CD14-positive monocyte (primary cell): ENCODE measurements at regions not wholly inside any gene's neighbourhood (a gene's known extent, or its start where the extent isn't known, plus 50 kb on each side); places are given as distances from the start of the nearest gene placed in this dataset.

Experiments
- DNase-seq, 3 donors: peaks; one replicate each; pipeline ENCODE4 v3.0.0-alpha.2; 2011 to 2022
- H2AFZ ChIP-seq: 2 replicates; pipeline ENCODE4 v1.6.0; 2012; ENCODE audit warnings: mild to moderate bottlenecking, low read depth, low read length, inconsistent platforms; ENCODE audit not compliant: insufficient read depth, poor library complexity, severe bottlenecking
- H3K27ac ChIP-seq, 2 donors: 1 replicate in 1 of 2; 2 replicates in 1 of 2; pipeline ENCODE4 v1.5.1; 2012 to 2013; ENCODE audit warnings: low read length in 2 of 2, control low read depth in 1 of 2, inconsistent platforms in 1 of 2, low read depth in 1 of 2, mild to moderate bottlenecking in 1 of 2
- H3K27me3 ChIP-seq, 2 donors: one replicate each; pipeline versions ENCODE4 v1.6.0 to v1.6.1; 2011 to 2013; ENCODE audit warnings: low read length in 2 of 2; ENCODE audit not compliant: control insufficient read depth in 2 of 2, insufficient read depth in 2 of 2
- H3K36me3 ChIP-seq, 2 donors: replicated peaks in 1 of 2; 1 replicate in 1 of 2; 2 replicates in 1 of 2; pipeline versions ENCODE4 v1.5.1 to v1.6.1; 2012 to 2013; ENCODE audit warnings: low read length in 2 of 2, control low read depth in 1 of 2, inconsistent platforms in 1 of 2, mild to moderate bottlenecking in 1 of 2; ENCODE audit not compliant: insufficient read depth in 2 of 2, control insufficient read depth in 1 of 2
- H3K4me1 ChIP-seq, 2 donors: 1 replicate in 1 of 2; 2 replicates in 1 of 2; pipeline versions ENCODE4 v1.5.1 to v1.6.1; 2012 to 2013; ENCODE audit warnings: low read length in 2 of 2, control low read depth in 1 of 2, inconsistent platforms in 1 of 2, mild to moderate bottlenecking in 1 of 2, moderate library complexity in 1 of 2; ENCODE audit not compliant: insufficient read depth in 2 of 2, control insufficient read depth in 1 of 2
- H3K4me2 ChIP-seq: replicated peaks from 2 replicates; pipeline ENCODE3; 2012; ENCODE audit warnings: low read length, moderate library complexity, mild to moderate bottlenecking; ENCODE audit not compliant: poor library complexity, severe bottlenecking; ENCODE audit errors: extremely low read depth
- H3K4me3 ChIP-seq, 3 experiments: fragments of 200-600 bp in 1 of 3; sonication (generic) in 1 of 3; replicated peaks in 1 of 3; 1 replicate in 2 of 3; 2 replicates in 1 of 3; pipeline ENCODE4 v1.5.1; 2011 to 2013; ENCODE audit warnings: low read length in 3 of 3, mild to moderate bottlenecking in 3 of 3, control low read depth in 2 of 3, low read depth in 2 of 3, inconsistent platforms in 1 of 3, moderate library complexity in 1 of 3
- H3K79me2 ChIP-seq: 2 replicates; pipeline ENCODE4 v1.6.0; 2012; ENCODE audit warnings: mild to moderate bottlenecking, control low read depth, inconsistent platforms, low read length, moderate library complexity; ENCODE audit not compliant: insufficient read depth
- H3K9ac ChIP-seq: 2 replicates; pipeline ENCODE4 v1.6.0; 2017; ENCODE audit warnings: low read length, mild to moderate bottlenecking; ENCODE audit not compliant: insufficient read depth, poor library complexity, severe bottlenecking
- H3K9me3 ChIP-seq, 2 donors: replicated peaks in 1 of 2; 1 replicate in 1 of 2; 2 replicates in 1 of 2; pipeline versions ENCODE4 v1.5.1 to v1.6.1; 2012 to 2013; ENCODE audit warnings: low read length in 2 of 2, control low read depth in 1 of 2; ENCODE audit not compliant: control insufficient read depth in 1 of 2, insufficient read depth in 1 of 2
- H4K20me1 ChIP-seq: 2 replicates; pipeline ENCODE4 v1.6.0; 2012; ENCODE audit warnings: mild to moderate bottlenecking, low read length, control low read depth, moderate library complexity; ENCODE audit not compliant: insufficient read depth
- H3K27ac Mint-ChIP-seq, 7 donors: one replicate each; pipeline ENCODE4 v1.8.0; 2020; ENCODE audit warnings: mild to moderate bottlenecking in 7 of 7, mixed read lengths in 7 of 7, moderate library complexity in 6 of 7, inconsistent platforms in 2 of 7
- H3K27me3 Mint-ChIP-seq, 3 donors: one replicate each; pipeline ENCODE4 v1.8.0; 2021 to 2022; ENCODE audit warnings: low read depth in 3 of 3, mild to moderate bottlenecking in 3 of 3, mixed read lengths in 3 of 3, moderate library complexity in 3 of 3, inconsistent platforms in 1 of 3
- H3K36me3 Mint-ChIP-seq, 2 donors: one replicate each; pipeline ENCODE4 v1.8.0; 2020; ENCODE audit warnings: mixed read lengths in 2 of 2, inconsistent platforms in 1 of 2, mild to moderate bottlenecking in 1 of 2
- H3K4me1 Mint-ChIP-seq: one replicate; pipeline ENCODE4 v1.8.0; 2020; ENCODE audit warnings: mild to moderate bottlenecking, mixed read lengths
- H3K4me3 Mint-ChIP-seq, 2 donors: one replicate each; pipeline ENCODE4 v1.8.0; 2020; ENCODE audit warnings: mild to moderate bottlenecking in 2 of 2, mixed read lengths in 2 of 2, moderate library complexity in 1 of 2
- H3K9me3 Mint-ChIP-seq, 7 donors: one replicate each; pipeline ENCODE4 v1.8.0; 2020 to 2022; ENCODE audit warnings: mixed read lengths in 7 of 7, mild to moderate bottlenecking in 6 of 7, moderate library complexity in 6 of 7, inconsistent platforms in 2 of 7
- CTCF ChIP-seq: fragments of 200-600 bp; IDR thresholded peaks from one replicate; pipeline ENCODE4 v1.8.0; 2022; ENCODE audit warnings: antibody characterized with exemption, mild to moderate bottlenecking
- WGBS: methylation state at CpG from one replicate; pipeline ENCODE4 v1.1.5; 2013; ENCODE audit warnings: missing lambda C conversion rate; ENCODE audit not compliant: insufficient coverage; 5-methylcytosine and 5-hydroxymethylcytosine counted together
- intact Hi-C, 2 donors: fragments of 100-400 bp; cut with micrococcal nuclease; formaldehyde crosslinking; loops; one replicate each; pipeline versions ENCODE4 v1.15.0 to v1.15.1; 2023

- Mint-ChIP-seq H3K4me3 (no peak overlapping the region), H3K27me3 (peaks cover 1 to 15% (median 2%) of the 10 kb centered on the region in 3 donors), H3K36me3 (no peaks in the 10 kb centered on the region), H3K27ac (no peak overlapping the region), H3K9me3 (no peaks in the 10 kb centered on the region), H3K4me1 (no peaks in the 10 kb centered on the region)
- Histone ChIP-seq H3K4me3 (no peak overlapping the region), H3K36me3 (no peaks in the 10 kb centered on the region), H3K4me1 (no peaks in the 10 kb centered on the region), H3K9me3 (no peaks in the 10 kb centered on the region), H2AFZ (no peak overlapping the region), H3K27me3 (peaks cover 0 to 2% of the 10 kb centered on the region in 2 donors), H3K4me2 (no peak overlapping the region), H4K20me1 (no peaks in the 10 kb centered on the region), H3K27ac (no peak overlapping the region), H3K79me2 (no peaks in the 10 kb centered on the region), H3K9ac (no peak overlapping the region)
- intact Hi-C loops = loop anchor here in 1 of 2 donors (5.0 kb wide), 1 partner anchor 562 kb away; no protein-coding TSS in a partner anchor
- DNase-seq = no peak
- no peak for TF ChIP-seq CTCF
- 96% methylated on average over 7 of the region's 10 CpGs for WGBS
Measured at GRCh38 chr2:235114286-235114685, 162.5 kb downstream of the SH3BP4 start.

GRCh38 chr2:235115521-235115920, 163.7 kb downstream of the SH3BP4 start:
- intact Hi-C loops = no loop called here

More at GRCh38 chr2:235115521-235115920, 163.7 kb downstream of the SH3BP4 start:
- no peak overlapping the region for H3K27ac ChIP-seq
- Mint-ChIP-seq H3K4me1 (no peaks in the 10 kb centered on the region), H3K27ac (no peak overlapping the region), H3K27me3 (peaks cover 2 to 15% (median 3%) of the 10 kb centered on the region in 3 donors), H3K9me3 (peaks cover 0 to 3% (median 0%) of the 10 kb centered on the region in 7 donors), H3K36me3 (no peaks in the 10 kb centered on the region), H3K4me3 (no peak overlapping the region)
- WGBS = no CpG with 5 or more reads among the region's 4 CpGs
- no peak for TF ChIP-seq CTCF
- H3K4me2 ChIP-seq = no peak overlapping the region
- H2AFZ ChIP-seq = no peak overlapping the region
- peaks cover 0 to 2% of the 10 kb centered on the region in 2 donors for H3K27me3 ChIP-seq
- no peaks in the 10 kb centered on the region for H3K36me3 ChIP-seq
- no peaks in the 10 kb centered on the region for H3K79me2 ChIP-seq
- no peak for DNase-seq
- no peak overlapping the region for H3K9ac ChIP-seq
- no peaks in the 10 kb centered on the region for H3K4me1 ChIP-seq
- no peak overlapping the region for H3K4me3 ChIP-seq
- H4K20me1 ChIP-seq = no peaks in the 10 kb centered on the region
- H3K9me3 ChIP-seq = no peaks in the 10 kb centered on the region
